Gastrocnemius medialis (tissue), 4 donors: ENCODE measurements at regions not wholly inside any gene's neighbourhood (a gene's known extent, or its start where the extent isn't known, plus 50 kb on each side); places are given as distances from the start of the nearest gene placed in this dataset.

ENCODE experiments used
- POLR2A ChIP-seq, 2 donors: fragments of 450-650 bp; IDR thresholded peaks; one replicate each; pipeline ENCODE4 v1.6.1; 2017; ENCODE audit warnings: antibody characterized with exemption in 2 of 2, mild to moderate bottlenecking in 2 of 2, moderate library complexity in 2 of 2
- TF ChIP-seq, protein P1 (sequence below), 5 experiments: fragments of 450-650 bp in 3 of 5; fragments of 200-600 bp in 2 of 5; sonication (generic) in 2 of 5; IDR thresholded peaks in 4 of 5; conservative IDR thresholded peaks in 1 of 5; 1 replicate in 4 of 5; 2 replicates in 1 of 5; pipeline ENCODE4 v1.5.1; 2016 to 2019; ENCODE audit warnings: antibody characterized with exemption in 5 of 5, mild to moderate bottlenecking in 3 of 5, moderate library complexity in 3 of 5

DNA sequence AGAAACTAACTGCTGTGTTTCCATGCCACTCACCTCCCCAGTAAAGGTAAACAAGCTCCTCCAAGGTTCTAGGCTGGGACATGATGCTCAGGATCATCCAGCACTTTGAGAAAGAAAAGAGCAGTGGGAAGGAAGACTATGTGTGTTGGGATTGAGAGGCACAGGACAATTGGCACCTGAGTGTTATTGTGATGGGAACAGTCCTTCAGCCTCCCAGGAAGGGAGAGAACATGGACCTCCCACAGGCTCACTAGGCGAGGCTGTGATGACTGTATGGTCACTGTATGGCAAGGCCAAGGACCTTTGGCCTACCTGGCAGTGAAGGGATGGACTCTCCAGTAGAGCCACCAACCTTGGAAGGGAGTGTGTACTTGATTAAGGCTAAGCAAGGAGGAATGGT is 123.2 kb upstream of the UNC5B start:
- TF ChIP-seq, protein P1, sequence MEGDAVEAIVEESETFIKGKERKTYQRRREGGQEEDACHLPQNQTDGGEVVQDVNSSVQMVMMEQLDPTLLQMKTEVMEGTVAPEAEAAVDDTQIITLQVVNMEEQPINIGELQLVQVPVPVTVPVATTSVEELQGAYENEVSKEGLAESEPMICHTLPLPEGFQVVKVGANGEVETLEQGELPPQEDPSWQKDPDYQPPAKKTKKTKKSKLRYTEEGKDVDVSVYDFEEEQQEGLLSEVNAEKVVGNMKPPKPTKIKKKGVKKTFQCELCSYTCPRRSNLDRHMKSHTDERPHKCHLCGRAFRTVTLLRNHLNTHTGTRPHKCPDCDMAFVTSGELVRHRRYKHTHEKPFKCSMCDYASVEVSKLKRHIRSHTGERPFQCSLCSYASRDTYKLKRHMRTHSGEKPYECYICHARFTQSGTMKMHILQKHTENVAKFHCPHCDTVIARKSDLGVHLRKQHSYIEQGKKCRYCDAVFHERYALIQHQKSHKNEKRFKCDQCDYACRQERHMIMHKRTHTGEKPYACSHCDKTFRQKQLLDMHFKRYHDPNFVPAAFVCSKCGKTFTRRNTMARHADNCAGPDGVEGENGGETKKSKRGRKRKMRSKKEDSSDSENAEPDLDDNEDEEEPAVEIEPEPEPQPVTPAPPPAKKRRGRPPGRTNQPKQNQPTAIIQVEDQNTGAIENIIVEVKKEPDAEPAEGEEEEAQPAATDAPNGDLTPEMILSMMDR (IDR thresholded peaks at IDR 0.05 in 4 of 5, conservative IDR thresholded peaks at IDR 0.05 in 1 of 5) = no peak
- no peak for TF ChIP-seq POLR2A (IDR thresholded peaks at IDR 0.05)
